Testis (tissue), 2 donors: ENCODE measurements at regions not wholly inside any gene's neighbourhood (a gene's known extent, or its start where the extent isn't known, plus 50 kb on each side); places are given as distances from the start of the nearest gene placed in this dataset.

Experiments used
- POLR2A ChIP-seq: fragments of 450-650 bp; IDR thresholded peaks from one replicate; pipeline ENCODE4 v1.6.1; 2017; ENCODE audit warnings: antibody characterized with exemption, mild to moderate bottlenecking, moderate library complexity
- TF ChIP-seq, protein P1 (sequence below), 3 experiments: fragments of 450-650 bp in 2 of 3; fragments of 200-600 bp in 1 of 3; sonication (generic) in 1 of 3; IDR thresholded peaks; one replicate each; pipeline ENCODE4 v1.5.1; 2016 to 2019; ENCODE audit warnings: antibody characterized with exemption in 3 of 3, mild to moderate bottlenecking in 2 of 3, moderate library complexity in 1 of 3

DNA sequence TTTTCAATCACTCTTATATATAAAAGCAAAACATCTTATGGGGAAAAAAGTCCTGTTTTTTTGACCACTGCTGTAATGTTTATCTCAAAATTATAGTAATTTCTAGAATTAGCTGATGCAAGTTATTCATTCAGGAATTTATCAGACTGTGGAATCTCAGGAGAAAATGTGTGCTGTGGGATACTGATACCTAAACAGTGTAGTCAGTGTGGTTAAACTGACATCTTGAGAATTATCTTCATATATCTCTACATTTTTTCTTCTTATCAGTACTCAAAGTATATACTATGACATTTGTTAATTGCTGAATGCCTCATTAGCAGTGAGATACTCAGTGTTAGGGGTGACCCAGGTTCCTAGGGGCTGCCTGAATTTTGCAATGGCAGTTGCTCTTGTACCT lies 839.3 kb downstream of the KCNT2 start:
- no peak for TF ChIP-seq POLR2A
- TF ChIP-seq, protein P1, sequence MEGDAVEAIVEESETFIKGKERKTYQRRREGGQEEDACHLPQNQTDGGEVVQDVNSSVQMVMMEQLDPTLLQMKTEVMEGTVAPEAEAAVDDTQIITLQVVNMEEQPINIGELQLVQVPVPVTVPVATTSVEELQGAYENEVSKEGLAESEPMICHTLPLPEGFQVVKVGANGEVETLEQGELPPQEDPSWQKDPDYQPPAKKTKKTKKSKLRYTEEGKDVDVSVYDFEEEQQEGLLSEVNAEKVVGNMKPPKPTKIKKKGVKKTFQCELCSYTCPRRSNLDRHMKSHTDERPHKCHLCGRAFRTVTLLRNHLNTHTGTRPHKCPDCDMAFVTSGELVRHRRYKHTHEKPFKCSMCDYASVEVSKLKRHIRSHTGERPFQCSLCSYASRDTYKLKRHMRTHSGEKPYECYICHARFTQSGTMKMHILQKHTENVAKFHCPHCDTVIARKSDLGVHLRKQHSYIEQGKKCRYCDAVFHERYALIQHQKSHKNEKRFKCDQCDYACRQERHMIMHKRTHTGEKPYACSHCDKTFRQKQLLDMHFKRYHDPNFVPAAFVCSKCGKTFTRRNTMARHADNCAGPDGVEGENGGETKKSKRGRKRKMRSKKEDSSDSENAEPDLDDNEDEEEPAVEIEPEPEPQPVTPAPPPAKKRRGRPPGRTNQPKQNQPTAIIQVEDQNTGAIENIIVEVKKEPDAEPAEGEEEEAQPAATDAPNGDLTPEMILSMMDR (IDR thresholded peaks at IDR 0.05) = no peak
